ENCODE measurements at regions not wholly inside any gene's neighbourhood (a gene's known extent, or its start where the extent isn't known, plus 50 kb on each side); places are given as distances from the start of the nearest gene placed in this dataset.

DNA sequence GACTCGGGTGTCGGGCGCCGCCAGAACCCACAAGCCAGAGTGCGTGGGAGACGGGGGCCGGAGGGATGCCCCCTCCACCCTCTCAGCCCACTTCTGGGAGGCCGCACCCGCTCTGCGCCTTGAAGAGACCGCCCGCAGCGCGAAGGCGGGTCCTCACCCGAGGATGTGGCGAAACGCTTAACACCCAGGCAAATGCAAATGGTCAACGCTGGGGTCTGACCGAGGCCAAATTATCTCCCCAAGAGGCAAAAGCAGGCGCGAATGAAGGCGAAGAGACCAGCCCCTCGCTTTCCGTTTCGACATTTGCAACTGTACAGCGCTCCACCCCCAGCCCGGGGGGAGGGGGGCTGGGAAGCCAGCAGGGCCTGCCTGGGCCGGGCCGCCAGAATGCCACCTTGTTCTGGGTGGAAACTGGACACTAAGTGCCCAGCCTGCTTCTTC lies 137.7 kb upstream of the ZIC3 start:
- Histone ChIP-seq H3K9me3 (replicated peaks; ENCODE audit: insufficient read depth, low read length) (no peaks in the 10 kb centered on the region), H3K4me1 (ENCODE audit: low read length) (no peaks in the 10 kb centered on the region), H3K4me2 (ENCODE audit: low read depth, low read length) (peak overlapping the region; percentile 50; the same call in 1 of the 2 replicates), H3K36me3 (replicated peaks; ENCODE audit: insufficient read depth, low read length) (no peaks in the 10 kb centered on the region), H4K20me1 (ENCODE audit: insufficient read depth, low read length) (no peaks in the 10 kb centered on the region), H3K27me3 (replicated peaks; ENCODE audit: insufficient read depth, low read length) (no peaks in the 10 kb centered on the region), H3K79me2 (ENCODE audit: low read length) (no peaks in the 10 kb centered on the region), H2AFZ (ENCODE audit: low read length) (peak overlapping the region; percentile 64; the same call in 1 of the 2 replicates), H3K4me3 (ENCODE audit: low read length) (no peak overlapping the region), H3F3A (ENCODE audit: insufficient read depth, low read length) (no peaks in the 10 kb centered on the region), H3K9me2 (replicated peaks; ENCODE audit: insufficient read depth, low read length) (no peaks in the 10 kb centered on the region), H3K27ac (ENCODE audit: low read length) (no peak overlapping the region), H3K9ac (ENCODE audit: low read length) (no peak overlapping the region)
- TF ChIP-seq EZH2 (optimal IDR thresholded peaks at IDR 0.05; ENCODE audit: low read depth, low read length), result no peak
- TF ChIP-seq, protein P1, sequence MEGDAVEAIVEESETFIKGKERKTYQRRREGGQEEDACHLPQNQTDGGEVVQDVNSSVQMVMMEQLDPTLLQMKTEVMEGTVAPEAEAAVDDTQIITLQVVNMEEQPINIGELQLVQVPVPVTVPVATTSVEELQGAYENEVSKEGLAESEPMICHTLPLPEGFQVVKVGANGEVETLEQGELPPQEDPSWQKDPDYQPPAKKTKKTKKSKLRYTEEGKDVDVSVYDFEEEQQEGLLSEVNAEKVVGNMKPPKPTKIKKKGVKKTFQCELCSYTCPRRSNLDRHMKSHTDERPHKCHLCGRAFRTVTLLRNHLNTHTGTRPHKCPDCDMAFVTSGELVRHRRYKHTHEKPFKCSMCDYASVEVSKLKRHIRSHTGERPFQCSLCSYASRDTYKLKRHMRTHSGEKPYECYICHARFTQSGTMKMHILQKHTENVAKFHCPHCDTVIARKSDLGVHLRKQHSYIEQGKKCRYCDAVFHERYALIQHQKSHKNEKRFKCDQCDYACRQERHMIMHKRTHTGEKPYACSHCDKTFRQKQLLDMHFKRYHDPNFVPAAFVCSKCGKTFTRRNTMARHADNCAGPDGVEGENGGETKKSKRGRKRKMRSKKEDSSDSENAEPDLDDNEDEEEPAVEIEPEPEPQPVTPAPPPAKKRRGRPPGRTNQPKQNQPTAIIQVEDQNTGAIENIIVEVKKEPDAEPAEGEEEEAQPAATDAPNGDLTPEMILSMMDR (IDR thresholded peaks at IDR 0.05; ENCODE audit: low read length), result no peak
- no peak for TF ChIP-seq EZH2phosphoT487 (IDR thresholded peaks at IDR 0.05; ENCODE audit: low read length)
- no peak for DNase-seq

DNA sequence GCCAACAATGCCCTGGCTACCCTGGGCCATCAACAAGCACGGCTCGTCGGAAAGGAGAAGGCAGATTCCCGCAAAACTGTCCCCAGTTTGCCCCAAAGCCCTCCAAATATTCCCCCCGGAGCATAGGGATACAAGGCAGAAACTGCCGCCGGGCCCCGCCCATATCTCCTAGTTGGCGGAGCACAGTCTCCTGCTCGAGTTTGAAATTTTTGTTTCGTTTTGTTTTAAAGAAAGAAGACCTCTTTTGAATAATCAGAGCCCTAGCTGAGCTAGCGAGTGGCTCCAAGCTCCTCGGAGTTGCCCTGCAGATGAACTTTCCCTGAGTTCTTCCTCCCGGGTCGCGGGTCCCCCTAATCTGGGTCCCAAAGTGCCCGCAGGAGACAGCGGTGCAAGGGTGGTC lies 138.1 kb upstream of the ZIC3 start:
- TF ChIP-seq EZH2 (optimal IDR thresholded peaks at IDR 0.05; ENCODE audit: low read depth, low read length) (no peak), EZH2phosphoT487 (IDR thresholded peaks at IDR 0.05; ENCODE audit: low read length) (no peak)
- TF ChIP-seq, protein P1 (IDR thresholded peaks at IDR 0.05; ENCODE audit: low read length), result no peak
- Histone ChIP-seq H3K27ac (ENCODE audit: low read length) (no peak overlapping the region), H3K27me3 (replicated peaks; ENCODE audit: insufficient read depth, low read length) (no peaks in the 10 kb centered on the region), H3K36me3 (replicated peaks; ENCODE audit: insufficient read depth, low read length) (no peaks in the 10 kb centered on the region), H3K9me2 (replicated peaks; ENCODE audit: insufficient read depth, low read length) (no peaks in the 10 kb centered on the region), H3K4me3 (ENCODE audit: low read length) (peak overlapping the region; percentile 43), H3K4me1 (ENCODE audit: low read length) (no peaks in the 10 kb centered on the region), H3K9ac (ENCODE audit: low read length) (no peak overlapping the region), H3F3A (ENCODE audit: insufficient read depth, low read length) (no peaks in the 10 kb centered on the region), H4K20me1 (ENCODE audit: insufficient read depth, low read length) (no peaks in the 10 kb centered on the region), H3K9me3 (replicated peaks; ENCODE audit: insufficient read depth, low read length) (no peaks in the 10 kb centered on the region), H3K4me2 (ENCODE audit: low read depth, low read length) (peak overlapping the region; percentile 50), H3K79me2 (ENCODE audit: low read length) (no peaks in the 10 kb centered on the region), H2AFZ (ENCODE audit: low read length) (peak overlapping the region; percentile 64)
- DNase-seq, result no peak

DNA sequence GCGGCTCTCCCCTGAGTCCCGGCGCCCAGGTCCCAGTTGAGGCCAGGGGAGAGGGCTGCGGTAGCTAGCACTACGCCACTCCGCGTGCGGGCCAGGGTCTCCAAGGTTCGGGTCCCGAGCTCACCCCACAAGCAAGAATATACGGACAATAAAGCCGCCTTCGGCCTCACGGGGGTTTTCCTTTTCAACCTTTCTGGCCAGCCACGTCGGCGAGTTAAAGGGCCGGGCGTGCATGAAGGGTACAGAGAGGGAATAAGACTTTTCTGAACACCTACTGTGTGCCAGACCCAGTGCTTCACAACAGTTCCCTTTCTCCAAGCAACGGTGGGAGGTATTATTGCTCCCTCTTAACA lies 138.5 kb upstream of the ZIC3 start:
- H3K4me3 ChIP-seq (ENCODE audit: low read length), result peak overlapping the region; percentile 43
- no peaks in the 10 kb centered on the region for H4K20me1 ChIP-seq (ENCODE audit: insufficient read depth, low read length)
- H3K4me1 ChIP-seq (ENCODE audit: low read length), result no peaks in the 10 kb centered on the region
- H3K9me2 ChIP-seq (replicated peaks; ENCODE audit: insufficient read depth, low read length), result no peaks in the 10 kb centered on the region
- H3K27ac ChIP-seq (ENCODE audit: low read length), result no peak overlapping the region
- DNase-seq, result no peak
- no peaks in the 10 kb centered on the region for H3K79me2 ChIP-seq (ENCODE audit: low read length)
- no peaks in the 10 kb centered on the region for H3K27me3 ChIP-seq (replicated peaks; ENCODE audit: insufficient read depth, low read length)
- no peaks in the 10 kb centered on the region for H3F3A ChIP-seq (ENCODE audit: insufficient read depth, low read length)
- H3K4me2 ChIP-seq (ENCODE audit: low read depth, low read length), result peak overlapping the region; percentile 50
- H2AFZ ChIP-seq (ENCODE audit: low read length), result peak overlapping the region; percentile 64
- no peaks in the 10 kb centered on the region for H3K36me3 ChIP-seq (replicated peaks; ENCODE audit: insufficient read depth, low read length)
- TF ChIP-seq, protein P1 (IDR thresholded peaks at IDR 0.05; ENCODE audit: low read length), result no peak
- TF ChIP-seq EZH2phosphoT487 (IDR thresholded peaks at IDR 0.05; ENCODE audit: low read length), result no peak
- TF ChIP-seq EZH2 (optimal IDR thresholded peaks at IDR 0.05; ENCODE audit: low read depth, low read length), result no peak
- no peak overlapping the region for H3K9ac ChIP-seq (ENCODE audit: low read length)
- no peaks in the 10 kb centered on the region for H3K9me3 ChIP-seq (replicated peaks; ENCODE audit: insufficient read depth, low read length)
